HepG2 (cell line): ENCODE measurements at regions not wholly inside any gene's neighbourhood (a gene's known extent, or its start where the extent isn't known, plus 50 kb on each side); places are given as distances from the start of the nearest gene placed in this dataset.

ENCODE experiments used
- GATAD2A ChIP-seq: IDR thresholded peaks from 2 replicates; pipeline ENCODE4 v1.6.1; 2016
- HDAC1 ChIP-seq: sonication (generic); formaldehyde crosslinking; IDR thresholded peaks from 2 replicates; pipeline ENCODE4 v1.5.1; 2020; ENCODE audit warnings: mild to moderate bottlenecking, missing genetic modification reagents
- KMT2A ChIP-seq: sonication (generic); formaldehyde crosslinking; IDR thresholded peaks from 2 replicates; pipeline ENCODE4 v1.4.0; 2020; ENCODE audit warnings: missing genetic modification reagents
- NONO ChIP-seq, 2 experiments: fragments of 450-650 bp in 1 of 2; sonication (generic) in 1 of 2; formaldehyde crosslinking in 1 of 2; IDR thresholded peaks in 1 of 2; conservative IDR thresholded peaks in 1 of 2; 2 replicates each; pipeline versions ENCODE4 v1.6.1 to v1.8.0; 2017 to 2022; ENCODE audit warnings: mild to moderate bottlenecking in 1 of 2, missing genetic modification reagents in 1 of 2, moderate library complexity in 1 of 2
- TBL1XR1 ChIP-seq: fragments of 150-350 bp; IDR thresholded peaks from 2 replicates; pipeline ENCODE4 v1.6.1; 2014; ENCODE audit warnings: borderline replicate concordance, low read length; ENCODE audit not compliant: partially characterized antibody
- TEF ChIP-seq: sonication (generic); formaldehyde crosslinking; IDR thresholded peaks from 2 replicates; pipeline ENCODE4 v1.5.0; 2020; ENCODE audit warnings: missing genetic modification reagents
- TOE1 ChIP-seq: sonication (generic); formaldehyde crosslinking; IDR thresholded peaks from 2 replicates; pipeline ENCODE4 v1.4.0; 2020; ENCODE audit warnings: mild to moderate bottlenecking, missing genetic modification reagents
- ZFP36L2 ChIP-seq: sonication (generic); formaldehyde crosslinking; IDR thresholded peaks from 2 replicates; pipeline ENCODE4 v1.4.0; 2020; ENCODE audit warnings: missing genetic modification reagents
- ZNF318 ChIP-seq: sonication (generic); formaldehyde crosslinking; IDR thresholded peaks from 2 replicates; pipeline ENCODE4 v1.4.0; 2020; ENCODE audit warnings: mild to moderate bottlenecking, missing genetic modification reagents
- ZNF547 ChIP-seq: sonication (generic); formaldehyde crosslinking; IDR thresholded peaks from 2 replicates; pipeline ENCODE4 v1.5.1; 2020; ENCODE audit warnings: mild to moderate bottlenecking, missing genetic modification reagents
- ZSCAN30 ChIP-seq: sonication (generic); formaldehyde crosslinking; IDR thresholded peaks from 2 replicates; pipeline ENCODE4 v1.5.0; 2020; ENCODE audit warnings: mild to moderate bottlenecking, missing genetic modification reagents
- TF ChIP-seq, protein P1 (sequence below): IDR thresholded peaks from 2 replicates; pipeline ENCODE4 v1.6.1; 2016; ENCODE audit warnings: missing genetic modification reagents, missing compliant biosample characterization
- TF ChIP-seq, protein P2 (sequence below): sonication (generic); formaldehyde crosslinking; IDR thresholded peaks from 2 replicates; pipeline ENCODE4 v1.9.0; 2022; ENCODE audit warnings: low read depth, missing genetic modification reagents
- TF ChIP-seq, protein P3 (sequence below): sonication (generic); formaldehyde crosslinking; conservative IDR thresholded peaks from 2 replicates; pipeline ENCODE4 v1.4.0; 2020; ENCODE audit warnings: missing genetic modification reagents

GRCh38 chr2:207408086-207408794 lies 121.5 kb upstream of the CREB1 start (continued):
- TF ChIP-seq ZNF318 (no peak), TBL1XR1 (no peak), ZSCAN30 (no peak), GATAD2A (CRISPR knock-in tag) (peak; percentile 66), TEF (CRISPR knock-in tag) (no peak), ZNF547 (CRISPR knock-in tag) (0 out of 2 replicates have a peak, but pooled peaks have one; percentile 24), TOE1 (no peak), ZFP36L2 (CRISPR knock-in tag) (no peak), HDAC1 (no peak), NONO (IDR thresholded peaks at IDR 0.05) (no peak), NONO (CRISPR knock-in tag; conservative IDR thresholded peaks at IDR 0.05) (0 out of 2 replicates have a peak, but pooled peaks have one; percentile 37), KMT2A (CRISPR knock-in tag) (no peak)
- TF ChIP-seq, protein P1, sequence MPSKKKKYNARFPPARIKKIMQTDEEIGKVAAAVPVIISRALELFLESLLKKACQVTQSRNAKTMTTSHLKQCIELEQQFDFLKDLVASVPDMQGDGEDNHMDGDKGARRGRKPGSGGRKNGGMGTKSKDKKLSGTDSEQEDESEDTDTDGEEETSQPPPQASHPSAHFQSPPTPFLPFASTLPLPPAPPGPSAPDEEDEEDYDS: no peak
- TF ChIP-seq, protein P2, sequence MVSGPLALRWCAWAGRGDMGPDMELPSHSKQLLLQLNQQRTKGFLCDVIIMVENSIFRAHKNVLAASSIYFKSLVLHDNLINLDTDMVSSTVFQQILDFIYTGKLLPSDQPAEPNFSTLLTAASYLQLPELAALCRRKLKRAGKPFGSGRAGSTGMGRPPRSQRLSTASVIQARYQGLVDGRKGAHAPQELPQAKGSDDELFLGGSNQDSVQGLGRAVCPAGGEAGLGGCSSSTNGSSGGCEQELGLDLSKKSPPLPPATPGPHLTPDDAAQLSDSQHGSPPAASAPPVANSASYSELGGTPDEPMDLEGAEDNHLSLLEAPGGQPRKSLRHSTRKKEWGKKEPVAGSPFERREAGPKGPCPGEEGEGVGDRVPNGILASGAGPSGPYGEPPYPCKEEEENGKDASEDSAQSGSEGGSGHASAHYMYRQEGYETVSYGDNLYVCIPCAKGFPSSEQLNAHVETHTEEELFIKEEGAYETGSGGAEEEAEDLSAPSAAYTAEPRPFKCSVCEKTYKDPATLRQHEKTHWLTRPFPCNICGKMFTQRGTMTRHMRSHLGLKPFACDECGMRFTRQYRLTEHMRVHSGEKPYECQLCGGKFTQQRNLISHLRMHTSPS: 0 out of 2 replicates have a peak, but pooled peaks have one; percentile 52
- TF ChIP-seq, protein P3, sequence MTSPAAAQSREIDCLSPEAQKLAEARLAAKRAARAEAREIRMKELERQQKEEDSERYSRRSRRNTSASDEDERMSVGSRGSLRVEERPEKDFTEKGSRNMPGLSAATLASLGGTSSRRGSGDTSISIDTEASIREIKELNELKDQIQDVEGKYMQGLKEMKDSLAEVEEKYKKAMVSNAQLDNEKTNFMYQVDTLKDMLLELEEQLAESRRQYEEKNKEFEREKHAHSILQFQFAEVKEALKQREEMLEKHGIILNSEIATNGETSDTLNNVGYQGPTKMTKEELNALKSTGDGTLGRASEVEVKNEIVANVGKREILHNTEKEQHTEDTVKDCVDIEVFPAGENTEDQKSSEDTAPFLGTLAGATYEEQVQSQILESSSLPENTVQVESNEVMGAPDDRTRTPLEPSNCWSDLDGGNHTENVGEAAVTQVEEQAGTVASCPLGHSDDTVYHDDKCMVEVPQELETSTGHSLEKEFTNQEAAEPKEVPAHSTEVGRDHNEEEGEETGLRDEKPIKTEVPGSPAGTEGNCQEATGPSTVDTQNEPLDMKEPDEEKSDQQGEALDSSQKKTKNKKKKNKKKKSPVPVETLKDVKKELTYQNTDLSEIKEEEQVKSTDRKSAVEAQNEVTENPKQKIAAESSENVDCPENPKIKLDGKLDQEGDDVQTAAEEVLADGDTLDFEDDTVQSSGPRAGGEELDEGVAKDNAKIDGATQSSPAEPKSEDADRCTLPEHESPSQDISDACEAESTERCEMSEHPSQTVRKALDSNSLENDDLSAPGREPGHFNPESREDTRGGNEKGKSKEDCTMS: no peak
